ENCODE measurements at regions not wholly inside any gene's neighbourhood (a gene's known extent, or its start where the extent isn't known, plus 50 kb on each side); places are given as distances from the start of the nearest gene placed in this dataset.

DNA sequence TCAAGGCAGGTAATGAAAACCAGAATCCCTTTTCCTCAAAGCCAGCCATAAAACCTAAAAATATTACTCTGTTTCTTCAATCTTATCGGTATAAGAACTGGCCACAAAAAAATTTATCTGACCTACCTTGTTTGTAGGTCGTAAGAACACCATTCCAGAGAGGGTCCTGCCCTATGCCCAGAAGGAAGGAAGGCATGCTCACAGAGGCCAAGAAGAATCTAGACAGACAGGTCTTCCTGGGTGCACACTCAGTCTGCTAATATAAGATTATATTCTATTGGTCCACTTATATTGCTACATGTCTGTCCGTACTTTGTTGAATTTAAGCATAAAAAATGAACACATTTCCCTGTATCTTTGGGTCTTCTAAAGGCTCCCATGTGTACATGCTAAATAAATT lies 2136.1 kb upstream of the PCDH20 start:
- TF ChIP-seq CTCF (conservative IDR thresholded peaks at IDR 0.05; ENCODE audit: low read depth, low read length) (no peak), NFE2L2 (IDR thresholded peaks at IDR 0.05; ENCODE audit: low read depth, low read length) (no peak), SMC3 (IDR thresholded peaks at IDR 0.05; ENCODE audit: low read depth, low read length) (no peak), POLR2A (IDR thresholded peaks at IDR 0.05; ENCODE audit: low read depth, low read length) (no peak), RAD21 (IDR thresholded peaks at IDR 0.05; ENCODE audit: low read length) (no peak), MXI1 (IDR thresholded peaks at IDR 0.05; ENCODE audit: borderline replicate concordance, low read depth, low read length) (no peak), MAFK (IDR thresholded peaks at IDR 0.05; ENCODE audit: low read depth, low read length) (no peak), MAZ (IDR thresholded peaks at IDR 0.05; ENCODE audit: borderline replicate concordance, low read depth, low read length) (no peak), CEBPB (IDR thresholded peaks at IDR 0.05; ENCODE audit: low read depth, low read length) (no peak)
- TF ChIP-seq, protein P1, sequence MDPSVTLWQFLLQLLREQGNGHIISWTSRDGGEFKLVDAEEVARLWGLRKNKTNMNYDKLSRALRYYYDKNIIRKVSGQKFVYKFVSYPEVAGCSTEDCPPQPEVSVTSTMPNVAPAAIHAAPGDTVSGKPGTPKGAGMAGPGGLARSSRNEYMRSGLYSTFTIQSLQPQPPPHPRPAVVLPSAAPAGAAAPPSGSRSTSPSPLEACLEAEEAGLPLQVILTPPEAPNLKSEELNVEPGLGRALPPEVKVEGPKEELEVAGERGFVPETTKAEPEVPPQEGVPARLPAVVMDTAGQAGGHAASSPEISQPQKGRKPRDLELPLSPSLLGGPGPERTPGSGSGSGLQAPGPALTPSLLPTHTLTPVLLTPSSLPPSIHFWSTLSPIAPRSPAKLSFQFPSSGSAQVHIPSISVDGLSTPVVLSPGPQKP (IDR thresholded peaks at IDR 0.05; ENCODE audit: borderline replicate concordance, low read depth, low read length) = no peak
- TF ChIP-seq, protein P2, sequence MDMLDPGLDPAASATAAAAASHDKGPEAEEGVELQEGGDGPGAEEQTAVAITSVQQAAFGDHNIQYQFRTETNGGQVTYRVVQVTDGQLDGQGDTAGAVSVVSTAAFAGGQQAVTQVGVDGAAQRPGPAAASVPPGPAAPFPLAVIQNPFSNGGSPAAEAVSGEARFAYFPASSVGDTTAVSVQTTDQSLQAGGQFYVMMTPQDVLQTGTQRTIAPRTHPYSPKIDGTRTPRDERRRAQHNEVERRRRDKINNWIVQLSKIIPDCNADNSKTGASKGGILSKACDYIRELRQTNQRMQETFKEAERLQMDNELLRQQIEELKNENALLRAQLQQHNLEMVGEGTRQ (IDR thresholded peaks at IDR 0.05; ENCODE audit: low read depth, low read length) = no peak
